SH-SY5Y (cell line): ENCODE measurements at regions not wholly inside any gene's neighbourhood (a gene's known extent, or its start where the extent isn't known, plus 50 kb on each side); places are given as distances from the start of the nearest gene placed in this dataset.

Source experiments
- GATA2 ChIP-seq: IDR thresholded peaks from 2 replicates; pipeline ENCODE4 v1.6.1; 2011; ENCODE audit warnings: mild to moderate bottlenecking, low read depth, low read length
- GATA3 ChIP-seq: IDR thresholded peaks from 2 replicates; pipeline ENCODE4 v1.6.1; 2011; ENCODE audit warnings: low read depth, mild to moderate bottlenecking, low read length, moderate library complexity

DNA sequence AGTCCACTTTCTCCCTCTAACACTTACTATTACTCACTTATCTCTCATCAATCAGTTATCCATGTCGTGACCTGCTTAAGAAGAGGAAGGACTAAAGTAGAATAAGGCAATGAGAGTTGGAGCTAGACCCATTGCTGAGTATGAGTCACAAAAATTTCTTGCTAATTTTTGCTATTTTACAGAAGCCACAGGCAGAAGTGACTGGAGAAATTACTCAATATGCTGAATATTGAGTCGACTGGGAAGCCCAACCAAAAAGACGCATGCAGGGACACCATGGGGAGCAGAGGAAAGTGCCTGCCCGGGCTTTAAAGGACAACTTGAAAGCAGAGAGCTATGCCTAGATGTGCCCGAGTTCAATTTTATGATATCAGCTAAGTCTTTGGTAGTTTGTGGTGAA lies 115.4 kb upstream of the FOXG1 start:
- no peak for TF ChIP-seq GATA2
- TF ChIP-seq GATA3, result no peak

DNA sequence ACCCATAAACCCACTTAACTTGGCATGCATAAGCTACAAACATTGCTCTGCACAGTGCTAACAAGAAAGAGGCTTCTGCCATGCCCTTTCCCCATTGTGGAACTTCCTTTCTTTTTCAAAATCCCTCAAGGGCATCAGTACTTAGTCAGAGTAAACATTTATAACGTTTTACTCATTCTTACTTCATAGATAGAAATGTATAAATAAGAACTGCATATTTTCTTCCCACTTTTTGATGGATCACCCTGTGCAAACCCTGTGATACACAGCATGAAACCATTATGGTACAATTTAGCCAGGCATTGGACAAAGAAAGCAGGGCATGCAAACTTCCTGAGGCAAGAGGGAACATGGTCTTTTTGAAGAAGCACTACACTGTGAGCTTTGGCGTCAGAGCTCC lies 113.8 kb upstream of the FOXG1 start:
- TF ChIP-seq GATA2, result no peak
- no peak for TF ChIP-seq GATA3

DNA sequence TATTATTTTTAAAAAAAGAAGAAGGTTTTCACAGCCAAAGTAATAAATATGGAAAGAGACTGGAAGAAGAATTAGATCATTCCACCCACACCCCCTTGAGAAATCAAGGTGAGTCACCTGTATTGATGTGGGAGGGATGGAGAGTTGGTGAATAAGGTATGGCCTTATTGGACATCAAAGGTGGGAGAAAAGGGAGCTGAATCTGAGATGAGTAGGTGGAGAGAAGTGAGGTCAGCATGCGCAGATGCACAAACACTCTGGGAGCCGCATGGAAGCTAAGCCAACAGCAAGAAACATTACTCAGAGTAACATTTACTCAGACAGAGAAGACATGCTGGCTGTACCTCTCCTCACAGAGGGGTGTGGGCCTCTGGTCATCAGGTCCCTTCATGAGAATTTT lies 113.1 kb upstream of the FOXG1 start:
- TF ChIP-seq GATA2, result no peak
- TF ChIP-seq GATA3, result no peak

DNA sequence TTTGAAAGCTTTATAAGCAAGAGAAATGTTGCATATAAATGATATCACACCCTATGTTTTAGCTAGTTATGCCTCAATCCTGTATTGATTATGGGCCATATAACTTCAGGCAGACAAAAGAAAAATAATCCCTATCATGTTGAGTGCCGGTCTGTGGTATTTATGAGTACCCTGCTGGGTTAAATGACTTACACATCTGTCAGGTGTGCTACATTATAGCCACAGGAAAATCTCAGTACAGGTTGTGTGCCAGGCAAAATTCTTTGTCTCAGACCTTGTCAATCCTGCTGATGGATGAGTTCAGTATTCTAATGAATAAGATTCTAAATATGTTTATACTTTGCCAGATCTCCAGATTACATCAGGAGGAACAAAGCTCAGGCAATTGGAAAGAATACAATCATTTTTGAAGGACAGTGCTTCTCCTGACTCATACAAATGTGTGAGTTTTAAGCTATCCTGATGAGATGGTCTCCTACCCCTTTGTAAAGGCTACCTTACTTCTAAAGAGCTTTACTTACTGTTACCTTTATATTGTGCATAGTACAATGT lies 109.8 kb upstream of the FOXG1 start:
- TF ChIP-seq GATA2 (no peak), GATA3 (no peak)

DNA sequence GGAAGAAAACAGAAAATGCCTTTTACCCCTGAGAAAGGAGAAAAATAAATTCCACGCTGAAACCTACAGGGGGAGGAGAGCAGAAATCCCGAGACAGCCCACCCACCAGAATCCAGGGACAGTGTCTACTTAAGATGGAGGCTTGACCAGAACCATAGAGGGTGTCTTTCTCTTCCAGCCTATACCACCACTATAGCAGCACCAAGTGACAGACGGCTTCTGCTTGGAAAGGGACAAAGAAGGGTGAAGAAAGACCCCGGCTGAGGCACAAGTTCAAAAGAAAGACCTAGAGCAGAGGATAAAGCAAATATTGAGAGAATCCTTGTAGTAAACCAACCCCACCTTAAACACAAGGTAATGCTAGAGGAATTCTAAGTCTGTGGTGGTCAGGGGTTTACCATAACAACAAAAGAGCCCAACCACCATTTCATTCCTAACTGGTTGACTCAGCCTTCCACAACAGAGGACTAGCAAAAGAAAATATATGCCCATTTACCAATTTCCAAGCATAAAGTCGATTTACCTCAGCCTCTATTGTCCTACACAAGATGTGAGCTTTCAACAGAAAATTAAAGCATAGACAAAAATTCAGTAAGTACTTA lies 105.3 kb upstream of the FOXG1 start:
- no peak for TF ChIP-seq GATA3
- no peak for TF ChIP-seq GATA2

DNA sequence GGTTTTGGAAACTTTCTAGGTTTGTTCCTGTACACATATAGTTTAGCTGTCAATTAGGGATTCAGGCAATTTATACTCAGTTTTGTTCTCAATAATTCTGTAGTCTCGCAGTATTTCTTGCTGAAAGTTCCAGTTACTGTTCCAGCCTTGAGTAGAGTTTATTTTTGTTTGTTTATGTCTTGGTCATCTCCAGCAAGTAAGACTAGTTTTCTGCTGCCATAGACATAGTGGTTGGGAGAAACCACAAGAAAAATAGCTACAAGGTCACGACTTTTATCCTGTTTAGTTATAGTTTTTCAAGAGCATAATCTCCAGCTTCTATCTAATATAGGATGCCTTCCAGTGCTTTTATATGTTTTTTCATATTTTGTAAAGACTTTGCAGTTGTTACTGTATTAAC lies 99.6 kb upstream of the FOXG1 start:
- no peak for TF ChIP-seq GATA2
- TF ChIP-seq GATA3, result no peak

DNA sequence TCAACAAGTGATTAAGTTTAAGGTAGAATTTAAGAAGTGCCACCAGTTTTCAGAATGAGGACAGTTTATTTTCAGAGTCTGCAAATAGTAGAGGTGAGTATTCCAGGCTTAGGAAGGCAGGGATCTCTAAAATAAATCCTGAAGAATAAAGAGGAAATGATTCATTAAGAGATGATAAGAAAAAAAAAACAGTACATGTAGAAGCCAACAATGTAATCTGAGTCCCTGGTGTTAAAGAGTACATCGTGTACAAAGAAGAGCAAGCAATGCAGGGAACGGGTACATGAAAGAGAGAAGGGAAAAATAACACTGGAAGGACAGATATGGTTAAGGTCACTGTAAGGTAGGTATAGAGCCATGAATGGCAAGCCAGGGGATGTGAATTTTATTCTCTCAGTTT lies 95.2 kb upstream of the FOXG1 start:
- TF ChIP-seq GATA3 (no peak), GATA2 (no peak)

DNA sequence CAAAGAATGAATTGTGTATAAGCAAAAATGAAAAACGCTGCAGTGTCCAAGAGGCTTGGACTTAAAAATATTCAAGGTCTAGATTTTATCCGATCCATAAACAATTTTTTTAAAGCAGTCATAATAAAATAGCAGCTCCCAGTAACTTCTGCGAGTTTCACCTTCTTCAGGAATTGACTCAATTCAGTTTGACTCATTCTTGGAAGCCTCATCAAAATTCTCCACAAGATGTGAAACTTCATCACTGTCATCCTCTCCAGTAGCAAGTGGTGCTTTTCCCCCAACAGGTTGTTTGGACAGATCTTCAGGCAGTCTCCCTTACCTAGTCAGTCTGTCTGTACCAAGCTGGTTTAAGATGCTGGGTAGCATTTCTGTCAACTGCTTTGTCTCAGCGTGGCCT lies 93.5 kb upstream of the FOXG1 start:
- TF ChIP-seq GATA3, result no peak
- no peak for TF ChIP-seq GATA2

DNA sequence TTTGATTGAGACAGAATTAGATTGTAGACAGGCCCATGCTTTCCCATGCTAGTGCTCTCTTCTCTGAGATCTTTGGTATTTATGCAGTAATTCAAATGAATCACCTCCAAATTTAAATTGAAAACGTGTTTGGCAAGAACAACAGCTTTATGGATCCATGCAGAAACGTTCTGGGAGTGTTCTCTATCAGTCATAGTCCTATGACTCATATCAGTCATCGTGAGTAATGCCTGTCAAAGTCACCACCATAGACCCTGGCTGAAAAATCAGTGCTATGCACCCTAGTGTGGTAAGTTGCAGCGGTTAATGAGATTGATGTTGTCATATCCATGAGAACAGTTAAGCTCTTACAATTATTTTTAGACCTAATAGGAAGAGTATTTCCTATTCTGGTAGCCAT lies 90.1 kb upstream of the FOXG1 start:
- TF ChIP-seq GATA3 (no peak), GATA2 (no peak)

DNA sequence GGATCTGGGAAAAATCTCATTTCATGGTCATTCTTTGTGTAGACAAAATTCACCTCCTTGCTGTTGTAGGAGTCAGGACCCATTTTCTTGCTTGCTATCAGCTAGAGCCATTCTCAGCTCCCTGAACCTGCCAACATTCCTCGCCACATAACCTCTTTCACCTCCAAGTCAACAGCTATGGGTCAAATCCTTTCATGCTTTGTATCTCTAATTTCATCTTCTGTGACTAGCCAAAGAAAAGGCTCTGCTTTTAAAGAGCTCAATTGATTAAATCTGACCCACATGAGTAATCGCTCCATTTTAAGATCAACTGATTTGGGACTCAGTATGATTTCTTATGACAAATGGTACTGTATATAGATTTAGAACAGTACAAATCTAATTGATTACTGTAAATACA lies 89.2 kb upstream of the FOXG1 start:
- TF ChIP-seq GATA2 (no peak), GATA3 (no peak)

DNA sequence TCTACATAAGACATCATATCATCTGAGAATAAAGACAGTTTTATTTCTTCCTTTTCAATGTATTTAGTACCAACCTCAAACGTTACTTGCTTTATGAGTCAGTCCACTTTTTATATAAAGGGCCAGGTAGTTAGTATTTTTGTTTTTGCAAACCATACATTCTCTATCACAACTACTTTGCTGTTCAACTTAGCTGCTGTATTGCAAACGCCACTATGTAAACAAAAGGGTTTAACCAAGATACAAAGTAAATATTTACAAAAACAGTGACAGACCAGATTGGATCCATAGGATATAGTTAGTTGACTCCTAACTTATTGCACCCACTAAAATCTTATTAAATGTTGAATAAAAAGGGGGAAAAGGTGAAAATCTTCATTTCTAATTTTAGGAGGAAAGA lies 87.7 kb upstream of the FOXG1 start:
- TF ChIP-seq GATA3, result no peak
- TF ChIP-seq GATA2, result no peak

DNA sequence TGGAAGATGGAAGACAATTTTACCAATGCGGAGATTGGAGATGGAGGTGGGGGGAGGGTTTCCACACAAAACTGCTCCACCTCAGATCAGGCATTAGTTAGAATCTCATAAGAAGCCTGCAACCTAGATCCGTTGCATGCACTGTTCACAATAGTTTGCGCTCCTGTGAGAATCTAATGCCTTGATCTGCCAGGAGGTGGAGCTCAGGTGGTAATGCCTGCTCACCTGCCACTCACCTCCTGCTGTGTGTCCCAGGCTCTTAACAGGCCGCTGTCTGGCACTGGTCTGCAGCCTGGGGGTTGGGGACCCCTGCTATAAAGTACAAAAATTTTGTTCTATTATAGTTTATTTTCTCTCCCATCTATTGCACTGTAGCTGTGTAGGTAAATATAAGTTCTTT lies 84.9 kb upstream of the FOXG1 start:
- TF ChIP-seq GATA2, result no peak
- no peak for TF ChIP-seq GATA3

DNA sequence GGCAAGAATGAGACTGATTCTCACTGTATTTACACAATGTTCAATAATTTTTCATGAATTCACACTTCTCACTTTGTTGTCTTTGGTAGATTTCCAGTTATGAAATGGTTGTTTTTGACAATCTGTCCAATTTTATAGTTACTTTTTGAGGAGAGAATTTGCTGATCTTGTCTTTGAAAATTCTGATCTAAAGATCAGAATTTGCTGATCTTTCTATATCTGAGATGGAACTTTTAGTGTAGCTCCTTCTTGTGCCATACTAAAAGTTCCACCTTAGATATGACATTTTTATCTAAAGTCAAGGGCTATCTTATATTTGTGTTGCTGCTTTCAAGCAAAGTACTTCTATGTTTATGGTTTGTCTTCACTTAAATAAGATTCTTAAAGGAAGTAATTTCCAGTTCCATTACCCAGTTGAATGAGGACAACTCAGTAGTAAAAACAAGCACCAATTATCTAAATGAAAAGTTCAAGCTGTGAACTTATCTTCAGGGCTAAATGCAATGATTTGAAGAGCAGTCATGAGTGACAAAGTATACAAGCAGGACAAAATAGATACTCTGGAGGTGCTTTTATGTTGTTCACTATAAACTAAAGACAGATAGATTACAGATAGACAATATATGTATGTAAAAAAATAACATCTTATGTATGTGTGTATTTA lies 76.4 kb upstream of the FOXG1 start:
- no peak for TF ChIP-seq GATA3
- no peak for TF ChIP-seq GATA2

DNA sequence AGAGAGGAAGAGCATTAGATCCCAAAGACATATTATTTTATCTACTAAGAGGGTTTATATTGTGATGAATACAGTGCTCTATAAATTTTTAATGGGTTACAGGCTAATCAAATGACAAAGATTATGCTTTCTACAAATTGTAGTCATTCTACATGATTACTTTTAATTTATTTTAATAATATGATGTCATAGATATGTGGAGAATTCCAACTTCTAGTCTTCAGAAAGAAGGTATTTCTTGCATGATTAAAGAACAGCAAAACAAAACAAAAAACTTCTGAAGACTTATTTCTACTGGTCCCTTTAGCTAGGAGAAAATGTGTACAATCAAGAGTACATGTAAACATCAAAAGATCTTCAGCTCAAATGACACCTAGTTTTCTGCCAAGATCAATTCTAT lies 71.5 kb upstream of the FOXG1 start:
- TF ChIP-seq GATA3 (no peak), GATA2 (no peak)

DNA sequence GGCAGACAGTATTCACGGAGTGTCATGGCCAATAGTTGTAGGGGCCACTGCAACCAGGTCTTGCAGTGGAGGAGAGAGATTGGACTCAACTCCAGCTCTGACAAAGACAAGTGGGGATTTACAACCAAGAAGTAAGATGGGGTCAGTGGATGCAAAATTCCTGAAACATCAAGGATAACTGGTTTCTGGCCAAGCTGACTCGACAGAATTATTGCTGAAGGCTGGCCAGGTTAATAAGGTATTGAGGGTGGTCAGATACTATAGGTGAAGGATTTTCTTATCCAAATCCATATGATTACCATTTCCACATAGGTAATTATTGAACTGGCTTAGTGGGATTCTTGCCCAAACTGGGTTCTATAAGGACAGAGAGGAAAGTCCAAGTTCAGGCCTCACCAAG lies 64.9 kb upstream of the FOXG1 start:
- no peak for TF ChIP-seq GATA2
- no peak for TF ChIP-seq GATA3
